Ammon's horn (tissue), 1 donor: ENCODE measurements at regions not wholly inside any gene's neighbourhood (a gene's known extent, or its start where the extent isn't known, plus 50 kb on each side); places are given as distances from the start of the nearest gene placed in this dataset.
"Not testable (repeated sequence)": the region's sequence is repeated elsewhere in the genome, so short reads cannot be mapped to it uniquely, and the experiment has no call there.

ENCODE experiments used
- DNase-seq: peaks from one replicate; pipeline ENCODE4 v3.0.0-alpha.2; 2016; ENCODE audit warnings: low spot score

GRCh38 chr2:16221461-16222010 is 281.2 kb downstream of the MYCN start:
- no peak for DNase-seq

- DNase-seq, result no peak
These were observed 279.1 kb downstream of the MYCN start for GRCh38 chr2:16219292-16219975.

GRCh38 chr2:16218625-16219024 is 278.3 kb downstream of the MYCN start:
- no peak for DNase-seq

- DNase-seq, result no peak
These were observed 277.8 kb downstream of the MYCN start for GRCh38 chr2:16218161-16218560.

GRCh38 chr2:16217741-16218140 is 277.4 kb downstream of the MYCN start:
- not testable (repeated sequence) for DNase-seq

- no peak for DNase-seq
These were observed 276.9 kb downstream of the MYCN start for GRCh38 chr2:16217291-16217690.

GRCh38 chr2:16216558-16216945 is 276.2 kb downstream of the MYCN start:
- DNase-seq, result no peak

GRCh38 chr2:16215902-16216557 is 275.7 kb downstream of the MYCN start:
- DNase-seq, result no peak

GRCh38 chr2:16214861-16215260 is 274.5 kb downstream of the MYCN start:
- no peak for DNase-seq

- no peak for DNase-seq
These were observed 274.0 kb downstream of the MYCN start for GRCh38 chr2:16214391-16214790.

- no peak for DNase-seq
These were observed 272.0 kb downstream of the MYCN start for GRCh38 chr2:16212321-16212720.

GRCh38 chr2:16211341-16211740 is 271.0 kb downstream of the MYCN start:
- no peak for DNase-seq

GRCh38 chr2:16210841-16211240 is 270.5 kb downstream of the MYCN start:
- no peak for DNase-seq

GRCh38 chr2:16209799-16210198 is 269.4 kb downstream of the MYCN start:
- DNase-seq, result no peak

- no peak for DNase-seq
These were observed 268.6 kb downstream of the MYCN start for GRCh38 chr2:16208921-16209320.

GRCh38 chr2:16208241-16208797 is 268.0 kb downstream of the MYCN start:
- no peak for DNase-seq

GRCh38 chr2:16207611-16208010 is 267.3 kb downstream of the MYCN start:
- DNase-seq, result no peak

- DNase-seq, result no peak
These were observed 266.8 kb downstream of the MYCN start for GRCh38 chr2:16207151-16207550.

- DNase-seq, result no peak
These were observed 266.0 kb downstream of the MYCN start for GRCh38 chr2:16206191-16206944.

GRCh38 chr2:16205631-16206030 is 265.3 kb downstream of the MYCN start:
- DNase-seq, result no peak

GRCh38 chr2:16204886-16205620 is 264.7 kb downstream of the MYCN start:
- DNase-seq, result no peak

GRCh38 chr2:16204251-16204650 is 263.9 kb downstream of the MYCN start:
- DNase-seq, result no peak
